GM21367 (cell line): ENCODE measurements at regions not wholly inside any gene's neighbourhood (a gene's known extent, or its start where the extent isn't known, plus 50 kb on each side); places are given as distances from the start of the nearest gene placed in this dataset.
"Not testable (repeated sequence)": the region's sequence is repeated elsewhere in the genome, so short reads cannot be mapped to it uniquely, and the experiment has no call there.

ENCODE experiments used
- ATAC-seq: cut with Tn5 transposase; IDR thresholded peaks from one replicate; pipeline ENCODE4 v1.9.1; 2021; ENCODE audit not compliant: unreplicated experiment

- no peak for ATAC-seq
Observed at GRCh38 chr3:127520993-127521392, 69.5 kb downstream of the TPRA1 start.

GRCh38 chr3:127518456-127519081 lies 72.0 kb downstream of the TPRA1 start:
- no peak for ATAC-seq

- no peak for ATAC-seq
Observed at GRCh38 chr3:127512256-127512655, 78.3 kb downstream of the TPRA1 start.

- ATAC-seq: no peak
Observed at GRCh38 chr3:127501177-127501576, 89.4 kb downstream of the TPRA1 start.

- ATAC-seq: no peak
Observed at GRCh38 chr3:127497676-127498075, 92.9 kb downstream of the TPRA1 start.

- ATAC-seq: no peak
Observed at GRCh38 chr3:127497166-127497565, 93.4 kb downstream of the TPRA1 start.

GRCh38 chr3:127495821-127496655 lies 94.5 kb downstream of the TPRA1 start:
- no peak for ATAC-seq

GRCh38 chr3:127493924-127494646 lies 96.4 kb downstream of the TPRA1 start:
- no peak for ATAC-seq

- ATAC-seq: no peak
Observed at GRCh38 chr3:127492426-127492825, 98.1 kb downstream of the TPRA1 start.

- ATAC-seq: no peak
Observed at GRCh38 chr3:127491909-127492308, 98.6 kb downstream of the TPRA1 start.

GRCh38 chr3:127491323-127491722 lies 99.2 kb downstream of the TPRA1 start:
- ATAC-seq: no peak

- ATAC-seq: not testable (repeated sequence)
Observed at GRCh38 chr3:127491024-127491305, 99.6 kb downstream of the TPRA1 start.

GRCh38 chr3:127490271-127491023 lies 100.1 kb downstream of the TPRA1 start:
- ATAC-seq: no peak

GRCh38 chr3:127489357-127489756 lies 101.2 kb downstream of the TPRA1 start:
- ATAC-seq: no peak

GRCh38 chr3:127488740-127489139 lies 101.8 kb downstream of the TPRA1 start:
- ATAC-seq: no peak

GRCh38 chr3:127488141-127488672 lies 102.3 kb downstream of the TPRA1 start:
- no peak for ATAC-seq

GRCh38 chr3:127487196-127487595 lies 103.3 kb downstream of the TPRA1 start:
- no peak for ATAC-seq

GRCh38 chr3:127486321-127486944 lies 104.1 kb downstream of the TPRA1 start:
- ATAC-seq: no peak

- no peak for ATAC-seq
Observed at GRCh38 chr3:127485396-127486170, 105.0 kb downstream of the TPRA1 start.
